Fibroblast of skin of back (primary cell): ENCODE measurements at regions not wholly inside any gene's neighbourhood (a gene's known extent, or its start where the extent isn't known, plus 50 kb on each side); places are given as distances from the start of the nearest gene placed in this dataset.

Experiments
- DNase-seq: peaks from one replicate; pipeline ENCODE4 v3.0.0-alpha.2; 2013

GRCh38 chr7:17396692-17397091 lies 98.2 kb downstream of the AHR start:
- DNase-seq: no peak

- DNase-seq: no peak
Observed at GRCh38 chr7:17401791-17402627, 103.6 kb downstream of the AHR start.

- DNase-seq: no peak
Observed at GRCh38 chr7:17402628-17403278, 104.3 kb downstream of the AHR start.

DNA sequence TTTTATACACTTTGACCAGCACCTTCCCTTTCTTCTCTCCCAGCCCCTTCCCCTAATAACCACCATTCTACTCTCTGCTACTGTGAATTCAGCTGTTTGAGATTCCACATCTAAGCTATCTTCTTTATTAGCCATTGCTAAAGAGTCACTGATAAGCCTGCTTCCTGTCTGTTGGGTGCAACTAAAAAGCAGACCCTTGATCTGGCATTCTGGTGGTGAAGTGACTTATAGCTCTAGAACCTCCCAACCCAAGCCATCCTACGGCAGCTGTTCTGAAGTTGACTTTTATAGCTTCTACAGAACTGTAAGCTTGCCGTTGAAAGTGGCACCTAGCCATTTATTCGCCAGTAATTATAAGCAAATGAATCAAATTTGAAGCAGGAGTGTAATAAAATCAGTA lies 105.6 kb downstream of the AHR start:
- DNase-seq: no peak

- peak; percentile 85 for DNase-seq
Observed at GRCh38 chr7:17405786-17406185, 107.3 kb downstream of the AHR start.

DNA sequence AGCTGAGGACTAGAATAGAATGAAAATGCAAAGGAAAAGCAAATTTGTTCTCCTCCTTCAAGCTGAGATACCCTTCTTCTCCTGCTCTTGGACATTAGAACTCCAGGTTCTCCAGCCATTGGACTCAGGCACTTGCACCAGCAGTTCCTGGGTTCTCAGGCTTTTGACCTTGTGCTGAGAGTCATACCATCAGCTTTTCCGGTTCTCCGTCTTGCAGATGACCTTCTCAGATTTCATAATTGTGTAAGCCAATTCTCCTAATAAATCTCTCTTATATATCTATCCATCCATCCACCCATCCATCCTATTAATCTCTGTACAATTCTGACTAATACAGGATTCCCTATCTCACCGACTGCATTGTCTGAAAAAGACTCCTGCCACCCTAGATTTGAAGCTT lies 108.3 kb downstream of the AHR start:
- DNase-seq: no peak

- no peak for DNase-seq
Observed at GRCh38 chr7:17407229-17407628, 108.8 kb downstream of the AHR start.

DNA sequence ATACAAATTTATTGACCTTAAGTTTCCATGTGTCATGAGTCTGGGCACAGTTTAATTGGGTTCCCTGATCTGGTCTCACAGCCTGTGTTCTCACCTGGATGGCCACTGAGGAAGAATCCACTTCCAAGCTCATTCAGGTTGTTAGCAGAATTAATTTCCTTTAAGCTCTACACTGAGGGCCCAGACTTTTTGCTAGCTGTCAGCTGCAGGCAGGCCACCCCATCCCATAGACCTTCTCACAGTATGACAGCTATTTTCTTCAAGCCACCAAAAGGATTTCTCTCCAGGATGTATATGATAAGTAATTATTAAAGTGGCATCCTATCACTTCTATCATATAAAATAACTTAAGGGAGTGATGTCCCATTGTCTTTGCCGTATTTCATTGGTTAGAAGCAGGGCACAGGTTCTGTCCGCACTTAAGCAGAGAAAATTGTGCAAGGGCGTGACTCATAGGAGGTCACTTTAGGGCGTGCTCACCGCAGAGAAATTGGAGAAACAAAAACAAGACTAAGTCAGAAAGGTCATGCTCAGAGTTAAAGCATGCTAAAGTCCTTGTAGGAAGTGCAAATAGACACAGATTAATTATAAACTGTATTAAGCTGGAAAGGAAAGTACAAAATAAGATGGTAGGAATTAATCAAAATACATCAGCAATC lies 109.9 kb downstream of the AHR start:
- DNase-seq: peak; percentile 79

DNA sequence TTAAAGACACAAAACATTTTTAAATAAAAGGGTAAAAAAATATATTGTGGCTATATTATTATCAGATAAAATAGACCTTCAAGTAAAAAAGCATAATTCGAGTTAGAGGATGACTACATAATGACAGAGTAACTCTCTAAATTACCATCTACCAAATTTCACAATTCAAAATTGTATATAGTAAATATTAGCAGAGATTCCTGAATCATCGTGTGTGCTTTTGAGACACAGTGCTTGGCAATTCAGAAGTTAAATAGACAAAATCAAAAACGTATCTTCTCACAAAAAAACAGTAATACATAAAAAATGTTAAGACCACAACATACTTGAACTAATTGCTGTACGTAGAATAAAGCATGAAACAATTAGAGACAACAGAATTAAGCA lies 110.4 kb downstream of the AHR start:
- DNase-seq: no peak

GRCh38 chr7:17411922-17412321 lies 113.5 kb downstream of the AHR start:
- DNase-seq: no peak

DNA sequence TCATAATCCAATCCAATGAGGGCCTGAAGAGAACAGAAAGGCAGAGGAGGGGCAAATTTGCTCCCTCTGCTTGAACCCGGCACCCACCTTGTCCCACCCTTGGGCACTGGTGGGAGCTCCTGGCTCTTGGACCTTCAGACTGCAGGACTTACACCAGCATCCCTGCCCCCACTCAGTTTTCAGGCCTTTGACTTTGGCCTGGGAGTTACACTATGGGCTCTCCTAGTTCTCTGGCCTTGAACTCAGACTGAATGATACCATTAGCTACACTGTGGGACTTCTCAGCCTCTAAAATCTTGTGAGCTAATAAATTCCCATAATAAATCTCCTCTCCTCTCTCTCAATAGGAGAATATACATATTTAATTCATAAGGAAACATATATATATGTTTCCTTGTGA lies 114.4 kb downstream of the AHR start:
- no peak for DNase-seq

DNA sequence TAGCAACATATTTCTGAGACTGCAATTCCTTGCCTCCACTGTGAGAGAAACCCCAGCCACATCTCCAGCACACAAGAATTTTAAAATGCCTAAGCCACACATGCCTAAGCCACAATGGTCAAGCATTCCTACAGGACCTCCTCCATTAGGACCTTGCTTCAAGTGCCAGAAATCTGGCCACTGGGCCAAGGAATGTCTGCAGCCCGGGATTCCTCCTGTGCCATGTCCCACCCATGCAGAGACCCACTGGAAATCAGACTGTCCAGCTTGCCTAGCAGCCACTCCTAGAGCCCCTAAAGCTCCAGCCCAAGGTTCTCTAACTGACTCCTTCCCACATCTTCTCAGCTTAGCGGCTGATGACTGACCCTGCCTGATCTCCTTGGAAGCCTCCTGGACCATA lies 117.5 kb downstream of the AHR start:
- no peak for DNase-seq

DNA sequence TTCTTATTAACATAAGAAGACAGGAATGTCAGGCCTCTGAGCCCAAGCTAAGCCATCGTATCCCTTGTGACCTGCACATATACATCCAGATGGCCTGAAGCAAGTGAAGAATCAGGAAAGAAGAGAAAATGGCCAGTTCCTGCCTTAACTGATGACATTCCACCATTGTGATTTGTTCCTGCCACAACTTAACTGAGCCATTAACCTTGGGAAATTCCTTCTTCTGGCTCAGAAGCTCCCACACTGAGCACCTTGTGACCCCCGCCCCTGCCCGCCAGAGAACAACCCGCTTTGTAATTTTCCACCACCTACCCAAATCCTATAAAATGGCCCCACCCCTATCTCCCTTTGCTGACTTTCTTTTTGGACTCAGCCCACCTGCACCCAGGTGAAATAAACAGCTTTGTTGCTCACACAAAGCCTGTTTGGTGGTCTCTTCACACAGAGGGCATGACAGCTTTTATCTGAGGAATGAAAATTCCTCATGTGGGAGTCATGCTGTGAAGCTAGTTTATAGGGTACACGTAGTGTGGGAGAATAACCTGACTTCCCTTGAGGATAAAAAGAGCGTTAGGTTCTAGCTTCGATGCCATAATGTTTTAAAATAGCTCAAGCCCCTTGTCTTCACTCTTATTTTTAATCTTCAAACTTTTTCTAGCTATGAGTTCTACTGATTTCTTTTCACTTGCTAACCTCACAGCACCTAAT lies 122.0 kb downstream of the AHR start:
- peak; percentile 31 for DNase-seq

GRCh38 chr7:17421941-17422340 lies 123.5 kb downstream of the AHR start:
- no peak for DNase-seq

DNA sequence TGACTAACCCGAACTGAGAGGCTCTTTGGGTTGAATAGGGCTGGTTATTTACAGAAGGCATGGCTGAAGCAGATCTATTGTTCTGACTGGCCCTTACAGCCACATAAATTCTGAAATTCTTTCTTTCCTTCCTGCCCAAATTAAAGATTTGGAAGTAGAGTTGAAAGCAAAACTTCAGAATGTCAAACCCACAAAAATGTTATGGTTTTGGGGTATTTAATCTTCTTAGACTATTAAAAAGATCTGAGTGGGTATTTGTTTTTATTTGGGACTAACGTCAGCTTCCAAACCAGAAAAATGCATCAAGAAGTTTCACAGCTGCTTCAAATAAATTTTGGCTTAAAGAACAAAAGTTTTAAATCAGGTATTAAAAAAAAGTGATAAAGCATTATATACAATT lies 124.5 kb downstream of the AHR start:
- no peak for DNase-seq

DNA sequence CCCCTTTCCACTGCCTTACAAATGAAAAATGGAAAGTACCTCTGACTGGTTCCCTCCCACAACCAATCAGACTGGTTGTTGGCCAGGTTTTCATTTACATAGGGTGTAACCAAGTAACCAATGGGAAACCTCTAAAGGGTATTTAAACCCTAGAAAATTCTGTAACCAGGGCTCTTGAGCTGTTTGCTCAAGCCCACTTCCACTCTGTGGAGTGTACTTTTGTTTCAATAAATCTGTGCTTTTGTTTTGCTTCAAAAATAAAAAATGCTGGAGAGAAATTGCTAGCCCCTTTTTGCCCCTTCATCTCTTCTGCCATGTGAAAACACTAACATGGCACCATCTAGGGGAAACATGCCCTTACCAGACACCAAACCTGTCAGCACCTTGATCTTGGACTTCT lies 129.5 kb downstream of the AHR start:
- no peak for DNase-seq

GRCh38 chr7:17429579-17429978 lies 131.1 kb downstream of the AHR start:
- DNase-seq: no peak

- no peak for DNase-seq
Observed at GRCh38 chr7:17432793-17433192, 134.3 kb downstream of the AHR start.

GRCh38 chr7:17434191-17434590 lies 135.7 kb downstream of the AHR start:
- DNase-seq: no peak

DNA sequence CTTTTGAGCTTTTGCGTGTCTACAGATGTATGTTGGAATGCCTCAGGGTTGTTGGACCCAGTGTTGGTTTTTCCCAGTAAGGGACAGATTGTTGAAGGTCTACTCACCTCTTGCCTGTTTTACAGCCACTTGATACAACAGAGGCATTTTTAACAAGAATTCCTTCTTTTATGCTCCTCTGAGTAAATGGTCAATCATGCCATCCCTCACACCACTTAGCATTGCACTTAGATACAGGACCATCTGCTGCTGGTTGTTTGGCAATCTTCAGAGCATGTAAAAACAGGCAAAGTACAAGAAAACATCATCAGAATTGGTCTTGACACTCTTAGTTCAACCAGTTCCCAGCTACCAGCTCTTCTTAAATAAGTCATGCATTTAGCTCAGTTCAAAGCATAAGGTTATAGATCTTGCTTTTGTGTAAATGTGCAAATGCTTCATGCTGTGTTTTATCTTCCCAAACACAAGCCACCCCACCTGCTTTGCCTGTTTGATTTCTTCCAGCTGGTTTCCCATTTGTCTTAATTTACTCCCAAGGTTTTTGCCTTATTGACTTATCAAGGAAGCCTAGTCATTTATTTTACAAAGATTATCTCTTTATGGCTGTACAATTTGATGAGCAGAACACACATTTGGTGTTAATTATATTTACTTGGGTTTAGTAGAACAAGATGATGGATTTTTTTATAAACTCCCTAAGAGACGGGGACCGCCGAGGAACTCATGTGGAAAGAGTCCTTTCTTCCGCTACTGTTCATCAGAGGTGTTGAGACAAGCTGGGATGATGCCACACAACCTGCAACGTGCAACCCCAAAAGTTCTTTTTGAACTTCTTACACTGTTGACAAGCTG lies 136.6 kb downstream of the AHR start:
- DNase-seq: no peak

DNA sequence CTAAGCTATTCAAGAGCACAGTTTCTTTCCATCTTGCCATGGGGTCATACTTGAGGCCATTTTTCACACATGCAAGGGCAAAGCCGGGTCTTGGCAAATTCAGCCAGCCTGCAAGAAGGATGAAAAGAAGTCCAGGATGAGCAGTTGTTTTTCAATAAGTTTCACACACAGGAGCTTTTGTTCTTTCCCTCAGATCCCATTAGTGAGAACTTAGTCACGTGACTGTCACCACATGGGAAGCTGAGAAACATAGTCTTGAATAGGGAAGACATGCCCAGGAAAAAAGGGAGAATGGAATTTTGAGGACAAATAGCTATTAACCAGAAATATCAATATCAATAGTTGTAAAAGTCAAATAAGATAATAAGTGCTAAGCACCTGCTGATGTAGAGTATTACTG lies 137.7 kb downstream of the AHR start:
- no peak for DNase-seq

DNA sequence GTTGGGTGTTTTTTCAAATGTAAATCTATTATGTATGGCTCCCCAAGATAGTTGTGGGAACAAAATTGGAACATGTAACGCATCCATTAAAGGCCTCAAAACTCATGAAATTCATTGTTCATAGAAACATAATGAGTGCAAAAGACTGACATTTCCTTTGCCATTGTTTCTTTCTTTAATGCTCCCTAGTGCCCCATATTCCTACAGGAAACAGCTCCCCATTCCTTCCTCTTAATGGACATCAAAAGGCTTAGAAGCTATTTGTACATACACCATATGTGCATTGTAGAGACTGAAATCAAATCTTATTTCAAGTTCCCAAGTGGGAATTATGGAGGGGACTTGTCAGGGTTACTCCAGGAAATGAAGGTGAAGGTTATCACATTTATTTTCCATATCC lies 139.1 kb downstream of the AHR start:
- DNase-seq: no peak
